PC-9 (cell line): ENCODE measurements at regions not wholly inside any gene's neighbourhood (a gene's known extent, or its start where the extent isn't known, plus 50 kb on each side); places are given as distances from the start of the nearest gene placed in this dataset.

Source experiments
- BruUV-seq: library from RNA; stranded (reverse); fragments of 400-500 nt; replicated peaks from 2 replicates; lab custom pipeline; 2021; lab: Mats Ljungman, UMichigan
- CTCF ChIA-PET: fragments of 300-600 bp; sonication (Branson Sonifier 250); formaldehyde crosslinking; loops from one replicate; lab custom pipeline; 2022; ENCODE audit warnings: antibody characterized with exemption; lab: Charles Lee
- POLR2A ChIA-PET: fragments of 300-600 bp; sonication (Branson Sonifier 250); formaldehyde crosslinking; loops from one replicate; lab custom pipeline; 2022; ENCODE audit warnings: antibody characterized with exemption; ENCODE audit not compliant: unreplicated experiment; lab: Charles Lee
- DNase-seq, 2 experiments: peaks; one replicate each; pipeline versions ENCODE4 v3.0.0 to v3.0.0-alpha.2; 2015 to 2022; ENCODE audit warnings: mixed read lengths in 1 of 2
- H2AFZ ChIP-seq: fragments of 200-600 bp; sonication (generic); 2 replicates; pipeline ENCODE4 v1.8.1; 2017; ENCODE audit warnings: antibody characterized with exemption
- H3F3A ChIP-seq: fragments of 200-600 bp; sonication (generic); 2 replicates; pipeline ENCODE4 v1.8.1; 2017; ENCODE audit warnings: antibody characterized with exemption, mild to moderate bottlenecking, low read depth; ENCODE audit not compliant: insufficient read depth
- H3K27ac ChIP-seq: fragments of 200-600 bp; sonication (generic); 2 replicates; pipeline ENCODE4 v1.6.1; 2016; ENCODE audit warnings: mixed run types
- H3K27me3 ChIP-seq: fragments of 200-600 bp; sonication (generic); 2 replicates; pipeline ENCODE4 v1.6.1; 2016; ENCODE audit warnings: low read depth, mixed run types; ENCODE audit not compliant: insufficient read depth
- H3K36me3 ChIP-seq: fragments of 200-600 bp; sonication (generic); 2 replicates; pipeline ENCODE4 v1.6.1; 2016; ENCODE audit warnings: low read depth, mixed run types
- H3K4me1 ChIP-seq: fragments of 200-600 bp; sonication (generic); replicated peaks from 2 replicates; pipeline ENCODE4 v1.6.1; 2016; ENCODE audit warnings: mixed run types; ENCODE audit not compliant: insufficient read depth
- H3K4me2 ChIP-seq: fragments of 200-600 bp; sonication (generic); 2 replicates; pipeline ENCODE4 v1.6.1; 2017; ENCODE audit warnings: mixed run types
- H3K4me3 ChIP-seq: fragments of 200-600 bp; sonication (generic); 2 replicates; pipeline ENCODE4 v1.6.1; 2016; ENCODE audit warnings: mixed run types
- H3K79me2 ChIP-seq: fragments of 200-600 bp; sonication (generic); 2 replicates; pipeline ENCODE4 v1.6.1; 2017; ENCODE audit warnings: low read depth, mixed run types
- H3K9me2 ChIP-seq: fragments of 200-600 bp; sonication (generic); 2 replicates; pipeline ENCODE4 v1.8.1; 2017; ENCODE audit warnings: mild to moderate bottlenecking; ENCODE audit not compliant: insufficient read depth
- H3K9me3 ChIP-seq: fragments of 200-600 bp; sonication (generic); 2 replicates; pipeline ENCODE4 v1.8.1; 2016; ENCODE audit warnings: low read depth; ENCODE audit not compliant: insufficient read depth
- H4K20me1 ChIP-seq: fragments of 200-600 bp; sonication (generic); 2 replicates; pipeline ENCODE4 v1.8.1; 2017; ENCODE audit not compliant: insufficient read depth
- CTCF ChIP-seq: fragments of 200-600 bp; sonication (generic); conservative IDR thresholded peaks from 2 replicates; pipeline ENCODE4 v1.6.1; 2017; ENCODE audit warnings: mixed run types, antibody characterized with exemption, mild to moderate bottlenecking, moderate library complexity
- EZH2 ChIP-seq: fragments of 200-600 bp; sonication (generic); IDR thresholded peaks from 2 replicates; pipeline ENCODE4 v1.8.0; 2017; ENCODE audit warnings: antibody characterized with exemption, low read depth
- intact Hi-C: fragments of 100-400 bp; cut with micrococcal nuclease; formaldehyde crosslinking; loops from one replicate; pipeline ENCODE4 v1.10.0; 2022; ENCODE audit not compliant: unreplicated experiment

- no peak for TF ChIP-seq EZH2
- TF ChIP-seq CTCF, result no peak
- ChIA-PET CTCF (no interaction called here), POLR2A (no interaction called here)
- H4K20me1 ChIP-seq, result no peaks in the 10 kb centered on the region
- H2AFZ ChIP-seq, result no peak overlapping the region
- BruUV-seq, result no TSS peak
- DNase-seq, result no peak
- no peaks in the 10 kb centered on the region for H3K27me3 ChIP-seq
- H3K4me3 ChIP-seq, result no peak overlapping the region
- H3F3A ChIP-seq, result no peaks in the 10 kb centered on the region
- H3K9me3 ChIP-seq, result no peaks in the 10 kb centered on the region
- intact Hi-C loops, result no loop called here
- H3K9me2 ChIP-seq, result no peaks in the 10 kb centered on the region
- no peaks in the 10 kb centered on the region for H3K4me1 ChIP-seq
- no peaks in the 10 kb centered on the region for H3K36me3 ChIP-seq
- H3K79me2 ChIP-seq, result no peaks in the 10 kb centered on the region
- H3K27ac ChIP-seq, result no peak overlapping the region
- no peak overlapping the region for H3K4me2 ChIP-seq
Measured at GRCh38 chr14:28902930-28903329, 136.3 kb downstream of the FOXG1 start.

- H3K27me3 ChIP-seq, result no peaks in the 10 kb centered on the region
- no peak overlapping the region for H3K4me3 ChIP-seq
- DNase-seq, result no peak
- CTCF ChIA-PET, result no interaction called here
- H3K9me3 ChIP-seq, result no peaks in the 10 kb centered on the region
- BruUV-seq, result no TSS peak
- no peaks in the 10 kb centered on the region for H3F3A ChIP-seq
- intact Hi-C loops, result no loop called here
- H3K4me2 ChIP-seq, result no peak overlapping the region
- no peaks in the 10 kb centered on the region for H3K9me2 ChIP-seq
- no peak for TF ChIP-seq EZH2
- H3K79me2 ChIP-seq, result no peaks in the 10 kb centered on the region
- POLR2A ChIA-PET, result no interaction called here
- H2AFZ ChIP-seq, result no peak overlapping the region
- H3K27ac ChIP-seq, result no peak overlapping the region
- H4K20me1 ChIP-seq, result no peaks in the 10 kb centered on the region
- H3K36me3 ChIP-seq, result no peaks in the 10 kb centered on the region
- no peaks in the 10 kb centered on the region for H3K4me1 ChIP-seq
Measured at GRCh38 chr14:28911521-28911920, 144.9 kb downstream of the FOXG1 start.

GRCh38 chr14:28913056-28913455, 146.5 kb downstream of the FOXG1 start:
- H3K9me3 ChIP-seq, result no peaks in the 10 kb centered on the region
- no peak overlapping the region for H2AFZ ChIP-seq
- DNase-seq, result no peak
- H3K79me2 ChIP-seq, result no peaks in the 10 kb centered on the region
- H3K27me3 ChIP-seq, result no peaks in the 10 kb centered on the region
- no peak overlapping the region for H3K27ac ChIP-seq
- BruUV-seq, result no TSS peak
- H3K36me3 ChIP-seq, result no peaks in the 10 kb centered on the region
- no peak overlapping the region for H3K4me2 ChIP-seq
- H3F3A ChIP-seq, result no peaks in the 10 kb centered on the region
- H3K4me3 ChIP-seq, result no peak overlapping the region
- no peak for TF ChIP-seq EZH2
- no peak for TF ChIP-seq CTCF
- intact Hi-C loops, result no loop called here
- no peaks in the 10 kb centered on the region for H3K9me2 ChIP-seq
- no peaks in the 10 kb centered on the region for H4K20me1 ChIP-seq
- ChIA-PET POLR2A (no interaction called here), CTCF (no interaction called here)
- no peaks in the 10 kb centered on the region for H3K4me1 ChIP-seq

GRCh38 chr14:28926122-28926521, 159.5 kb downstream of the FOXG1 start:
- intact Hi-C loops, result no loop called here
- H2AFZ ChIP-seq, result no peak overlapping the region
- no peak overlapping the region for H3K27ac ChIP-seq
- H3F3A ChIP-seq, result no peaks in the 10 kb centered on the region
- no peaks in the 10 kb centered on the region for H3K36me3 ChIP-seq
- no TSS peak for BruUV-seq
- H3K9me3 ChIP-seq, result no peaks in the 10 kb centered on the region
- no peak overlapping the region for H3K4me3 ChIP-seq
- H3K79me2 ChIP-seq, result no peaks in the 10 kb centered on the region
- no peak overlapping the region for H3K4me2 ChIP-seq
- H4K20me1 ChIP-seq, result no peaks in the 10 kb centered on the region
- no peak for TF ChIP-seq EZH2
- H3K4me1 ChIP-seq, result no peaks in the 10 kb centered on the region
- H3K27me3 ChIP-seq, result no peaks in the 10 kb centered on the region
- H3K9me2 ChIP-seq, result no peaks in the 10 kb centered on the region
- CTCF ChIA-PET, result no interaction called here
- no peak for DNase-seq
- POLR2A ChIA-PET, result no interaction called here
